ENCODE measurements at regions not wholly inside any gene's neighbourhood (a gene's known extent, or its start where the extent isn't known, plus 50 kb on each side); places are given as distances from the start of the nearest gene placed in this dataset.

GRCh38 chr10:92778091-92778490 is 70.2 kb upstream of the EXOC6 start:
- no peaks in the 10 kb centered on the region for H3K27me3 ChIP-seq
- no peak overlapping the region for H3K27ac Mint-ChIP-seq

GRCh38 chr10:92785118-92785517 is 63.2 kb upstream of the EXOC6 start:
- peaks cover 3% of the 10 kb centered on the region for H4K20me1 ChIP-seq (ENCODE audit: low read depth)
- no peak overlapping the region for H3K4me2 ChIP-seq
- H3K9me3 ChIP-seq (ENCODE audit: low read depth): no peaks in the 10 kb centered on the region
- H2AFZ ChIP-seq (replicated peaks): no peak overlapping the region
- H3K9ac ChIP-seq: no peak overlapping the region
- H3K27me3 ChIP-seq: no peaks in the 10 kb centered on the region
- H3K27ac ChIP-seq: no peak overlapping the region
- H3K27me3 Mint-ChIP-seq (ENCODE audit: insufficient read depth, low read depth): peaks cover 7% of the 10 kb centered on the region
- no peaks in the 10 kb centered on the region for H3K79me2 ChIP-seq (ENCODE audit: low read depth)
- TF ChIP-seq EZH2phosphoT487 (IDR thresholded peaks at IDR 0.05): no peak
- TF ChIP-seq EZH2 (IDR thresholded peaks at IDR 0.05): no peak
- no peak for TF ChIP-seq CTCF (IDR thresholded peaks at IDR 0.05)
- no peaks in the 10 kb centered on the region for H3K9me3 Mint-ChIP-seq
- H3F3A ChIP-seq (ENCODE audit: low read depth): peaks cover 17% of the 10 kb centered on the region
- H3K4me3 ChIP-seq: no peak overlapping the region
- H3K36me3 Mint-ChIP-seq: no peaks in the 10 kb centered on the region
- peak overlapping the region; percentile 69 for H3K27ac Mint-ChIP-seq
- no peak for DNase-seq (ENCODE audit: low spot score)
- H3K4me3 Mint-ChIP-seq: no peak overlapping the region
- peaks cover 9% of the 10 kb centered on the region for H3K4me1 Mint-ChIP-seq
- H3K36me3 ChIP-seq: no peaks in the 10 kb centered on the region
- H3K4me1 ChIP-seq: peaks cover 22% of the 10 kb centered on the region

More at GRCh38 chr10:92778091-92778490, 70.2 kb upstream of the EXOC6 start:
- Histone ChIP-seq H3K9ac (no peak overlapping the region), H3K4me3 (no peak overlapping the region), H3F3A (ENCODE audit: low read depth) (no peaks in the 10 kb centered on the region), H3K79me2 (ENCODE audit: low read depth) (no peaks in the 10 kb centered on the region), H2AFZ (replicated peaks) (no peak overlapping the region), H3K36me3 (no peaks in the 10 kb centered on the region), H4K20me1 (ENCODE audit: low read depth) (no peaks in the 10 kb centered on the region), H3K4me2 (no peak overlapping the region), H3K27ac (no peak overlapping the region), H3K4me1 (no peaks in the 10 kb centered on the region), H3K9me3 (ENCODE audit: low read depth) (no peaks in the 10 kb centered on the region)
- H3K27me3 Mint-ChIP-seq (ENCODE audit: insufficient read depth, low read depth): no peaks in the 10 kb centered on the region
- no peak for DNase-seq (ENCODE audit: low spot score)
- no peaks in the 10 kb centered on the region for H3K4me1 Mint-ChIP-seq
- no peak overlapping the region for H3K4me3 Mint-ChIP-seq
- H3K9me3 Mint-ChIP-seq: no peaks in the 10 kb centered on the region
- TF ChIP-seq EZH2phosphoT487 (IDR thresholded peaks at IDR 0.05) (no peak), EZH2 (IDR thresholded peaks at IDR 0.05) (no peak), CTCF (IDR thresholded peaks at IDR 0.05) (no peak)
- no peaks in the 10 kb centered on the region for H3K36me3 Mint-ChIP-seq

GRCh38 chr10:92787557-92788152 is 60.7 kb upstream of the EXOC6 start:
- no peaks in the 10 kb centered on the region for H3K27me3 ChIP-seq
- DNase-seq (ENCODE audit: low spot score): no peak
- H3K4me2 ChIP-seq: no peak overlapping the region
- Mint-ChIP-seq H3K4me1 (peaks cover 15% of the 10 kb centered on the region), H3K4me3 (no peak overlapping the region), H3K9me3 (no peaks in the 10 kb centered on the region), H3K27ac (no peak overlapping the region), H3K27me3 (ENCODE audit: insufficient read depth, low read depth) (peaks cover 9% of the 10 kb centered on the region), H3K36me3 (no peaks in the 10 kb centered on the region)
- H3K27ac ChIP-seq: no peak overlapping the region
- no peak overlapping the region for H3K4me3 ChIP-seq
- no peak overlapping the region for H3K9ac ChIP-seq
- peaks cover 24% of the 10 kb centered on the region for H3F3A ChIP-seq (ENCODE audit: low read depth)
- no peaks in the 10 kb centered on the region for H3K79me2 ChIP-seq (ENCODE audit: low read depth)
- H4K20me1 ChIP-seq (ENCODE audit: low read depth): peaks cover 3% of the 10 kb centered on the region
- H3K9me3 ChIP-seq (ENCODE audit: low read depth): no peaks in the 10 kb centered on the region
- H2AFZ ChIP-seq (replicated peaks): no peak overlapping the region
- no peak for TF ChIP-seq CTCF (IDR thresholded peaks at IDR 0.05)
- TF ChIP-seq EZH2phosphoT487 (IDR thresholded peaks at IDR 0.05): no peak
- TF ChIP-seq EZH2 (IDR thresholded peaks at IDR 0.05): no peak
- H3K4me1 ChIP-seq: peaks cover 29% of the 10 kb centered on the region
- H3K36me3 ChIP-seq: no peaks in the 10 kb centered on the region

All from neural progenitor cell (in vitro differentiated cells).